HG03097 (cell line): ENCODE measurements at regions not wholly inside any gene's neighbourhood (a gene's known extent, or its start where the extent isn't known, plus 50 kb on each side); places are given as distances from the start of the nearest gene placed in this dataset.
"Not testable (repeated sequence)": the region's sequence is repeated elsewhere in the genome, so short reads cannot be mapped to it uniquely, and the experiment has no call there.

Experiments used
- ATAC-seq: cut with Tn5 transposase; IDR thresholded peaks from one replicate; pipeline ENCODE4 v1.9.1; 2021; ENCODE audit not compliant: unreplicated experiment, low FRiP score

- ATAC-seq = not testable (repeated sequence)
Observed at GRCh38 chr22:25504017-25504416, 60.5 kb upstream of the GRK3 start.

GRCh38 chr22:25508161-25508560, 56.3 kb upstream of the GRK3 start:
- ATAC-seq = no peak

- ATAC-seq = no peak
Observed at GRCh38 chr22:25508761-25509321, 55.6 kb upstream of the GRK3 start.

GRCh38 chr22:25509374-25509791, 55.1 kb upstream of the GRK3 start:
- ATAC-seq = no peak

- ATAC-seq = no peak
Observed at GRCh38 chr22:25510876-25511275, 53.6 kb upstream of the GRK3 start.

GRCh38 chr22:25511725-25512124, 52.8 kb upstream of the GRK3 start:
- no peak for ATAC-seq

- ATAC-seq = no peak
Observed at GRCh38 chr22:25514436-25515180, 49.9 kb upstream of the GRK3 start.
